Mesenchymal stem cell (in vitro differentiated cells and primary cell): ENCODE measurements at regions not wholly inside any gene's neighbourhood (a gene's known extent, or its start where the extent isn't known, plus 50 kb on each side); places are given as distances from the start of the nearest gene placed in this dataset.

ENCODE experiments used
- DNase-seq: peaks from one replicate; pipeline ENCODE4 v3.0.0-alpha.2; 2013
- H2AFZ ChIP-seq: one replicate; pipeline ENCODE4 v1.6.1; 2013; ENCODE audit warnings: low read depth, mild to moderate bottlenecking, control low read depth, inconsistent platforms, low read length, moderate library complexity
- H2AK5ac ChIP-seq: 2 replicates; pipeline ENCODE4 v1.6.1; 2013; ENCODE audit warnings: low read length, moderate library complexity, mild to moderate bottlenecking, inconsistent platforms; ENCODE audit not compliant: severe bottlenecking
- H2BK120ac ChIP-seq: one replicate; pipeline ENCODE4 v1.6.1; 2013; ENCODE audit warnings: low read depth, mild to moderate bottlenecking, inconsistent platforms, low read length, moderate library complexity
- H2BK12ac ChIP-seq, 2 experiments: one replicate each; pipeline ENCODE4 v1.6.1; 2013; ENCODE audit warnings: inconsistent platforms in 2 of 2, low read length in 2 of 2, mild to moderate bottlenecking in 2 of 2, moderate library complexity in 2 of 2, control low read depth in 1 of 2
- H2BK15ac ChIP-seq: one replicate; pipeline ENCODE4 v1.6.1; 2013; ENCODE audit warnings: mild to moderate bottlenecking, low read depth, inconsistent platforms; ENCODE audit not compliant: poor library complexity, severe bottlenecking
- H2BK5ac ChIP-seq: 2 replicates; pipeline ENCODE4 v1.6.1; 2013; ENCODE audit warnings: low read depth, mild to moderate bottlenecking, low read length, control low read depth, inconsistent platforms; ENCODE audit not compliant: poor library complexity, severe bottlenecking
- H3K14ac ChIP-seq, 2 experiments: one replicate each; pipeline ENCODE4 v1.6.1; 2013; ENCODE audit warnings: inconsistent platforms in 2 of 2, low read length in 2 of 2, control low read depth in 1 of 2, mild to moderate bottlenecking in 1 of 2, moderate library complexity in 1 of 2
- H3K18ac ChIP-seq, 2 experiments: one replicate each; pipeline ENCODE4 v1.6.1; 2013; ENCODE audit warnings: inconsistent platforms in 2 of 2, low read length in 2 of 2, control low read depth in 1 of 2, low read depth in 1 of 2, mild to moderate bottlenecking in 1 of 2
- H3K23ac ChIP-seq, 2 experiments: one replicate each; pipeline ENCODE4 v1.6.1; 2013; ENCODE audit warnings: inconsistent platforms in 2 of 2, low read length in 2 of 2, mild to moderate bottlenecking in 2 of 2, moderate library complexity in 2 of 2, control low read depth in 1 of 2
- H3K27ac ChIP-seq: 2 replicates; pipeline ENCODE4 v1.5.1; 2013; ENCODE audit warnings: mild to moderate bottlenecking, moderate library complexity, low read length, control low read depth, inconsistent platforms; ENCODE audit not compliant: poor library complexity, severe bottlenecking
- H3K27me3 ChIP-seq, 2 experiments: 2 replicates each; pipeline versions ENCODE4 v1.6.1 to v1.7.0; 2013; ENCODE audit warnings: low read length in 2 of 2, mild to moderate bottlenecking in 2 of 2, moderate library complexity in 2 of 2, control low read depth in 1 of 2, inconsistent platforms in 1 of 2; ENCODE audit not compliant: control insufficient read depth in 1 of 2, insufficient read depth in 1 of 2
- H3K36me3 ChIP-seq, 2 experiments: 2 replicates each; pipeline versions ENCODE4 v1.6.1 to v1.7.0; 2013; ENCODE audit warnings: low read length in 2 of 2, control low read depth in 1 of 2, inconsistent platforms in 1 of 2, low read depth in 1 of 2, mild to moderate bottlenecking in 1 of 2; ENCODE audit not compliant: insufficient read depth in 2 of 2, control insufficient read depth in 1 of 2
- H3K4ac ChIP-seq, 2 experiments: one replicate each; pipeline ENCODE4 v1.6.1; 2013; ENCODE audit warnings: inconsistent platforms in 2 of 2, low read length in 2 of 2, mild to moderate bottlenecking in 2 of 2, moderate library complexity in 2 of 2, control low read depth in 1 of 2, low read depth in 1 of 2
- H3K4me1 ChIP-seq: 2 replicates; pipeline ENCODE4 v1.6.1; 2013; ENCODE audit warnings: low read depth, low read length, control low read depth; ENCODE audit not compliant: control insufficient read depth, insufficient read depth
- H3K4me2 ChIP-seq: 2 replicates; pipeline ENCODE4 v1.6.1; 2013; ENCODE audit warnings: low read length, mild to moderate bottlenecking, inconsistent platforms; ENCODE audit not compliant: poor library complexity, severe bottlenecking
- H3K4me3 ChIP-seq, 2 experiments: 2 replicates each; pipeline versions ENCODE4 v1.5.1 to v1.7.0; 2013; ENCODE audit warnings: low read length in 2 of 2, mild to moderate bottlenecking in 2 of 2, control low read depth in 1 of 2, low read depth in 1 of 2; ENCODE audit not compliant: insufficient read depth in 1 of 2
- H3K79me1 ChIP-seq: replicated peaks from 2 replicates; pipeline ENCODE4 v1.6.1; 2013; ENCODE audit warnings: mild to moderate bottlenecking, control low read depth, low read length, inconsistent platforms; ENCODE audit not compliant: poor library complexity, severe bottlenecking
- H3K9ac ChIP-seq: 2 replicates; pipeline ENCODE4 v1.7.0; 2013; ENCODE audit warnings: mild to moderate bottlenecking, low read length, moderate library complexity
- H3K9me3 ChIP-seq: 2 replicates; pipeline ENCODE4 v1.7.0; 2013; ENCODE audit warnings: mild to moderate bottlenecking, low read length; ENCODE audit not compliant: control insufficient read depth
- H4K8ac ChIP-seq: one replicate; pipeline ENCODE4 v1.6.1; 2013; ENCODE audit warnings: inconsistent platforms, mild to moderate bottlenecking, low read length, moderate library complexity
- H4K91ac ChIP-seq: one replicate; pipeline ENCODE4 v1.6.1; 2013; ENCODE audit warnings: mild to moderate bottlenecking, low read length, inconsistent platforms
- WGBS: methylation state at CpG from one replicate; pipeline ENCODE4 v1.1.7; 2013; ENCODE audit warnings: mixed read lengths; 5-methylcytosine and 5-hydroxymethylcytosine counted together

GRCh38 chr5:152107220-152107619 is 182.6 kb upstream of the GLRA1 start:
- Histone ChIP-seq H3K23ac (no peak overlapping the region), H2BK15ac (no peak overlapping the region), H3K9ac (no peak overlapping the region), H3K27me3 (no peaks in the 10 kb centered on the region), H3K4me2 (no peak overlapping the region), H3K79me1 (no peaks in the 10 kb centered on the region), H3K4me1 (no peaks in the 10 kb centered on the region), H3K14ac (no peak overlapping the region), H3K9me3 (no peaks in the 10 kb centered on the region), H3K27ac (no peak overlapping the region), H2AFZ (no peak overlapping the region), H3K4ac (no peak overlapping the region), H2BK120ac (no peak overlapping the region), H3K18ac (no peak overlapping the region), H4K8ac (no peak overlapping the region), H3K36me3 (no peaks in the 10 kb centered on the region), H2AK5ac (no peak overlapping the region), H2BK5ac (no peak overlapping the region), H2BK12ac (no peak overlapping the region), H3K4me3 (no peak overlapping the region), H4K91ac (no peak overlapping the region)
- DNase-seq: no peak
- WGBS: 27% methylated on average over 3 of the region's 3 CpGs

- DNase-seq: no peak
- 75% methylated on average over 2 of the region's 2 CpGs for WGBS
- H3K23ac ChIP-seq: no peak overlapping the region
Measured at GRCh38 chr5:152106571-152106970, 181.9 kb upstream of the GLRA1 start.

GRCh38 chr5:152105085-152105484 is 180.4 kb upstream of the GLRA1 start:
- 71% methylated on average over 1 of the region's 2 CpGs for WGBS
- Histone ChIP-seq H3K23ac (no peak overlapping the region), H3K14ac (no peak overlapping the region), H3K4me2 (no peak overlapping the region), H3K36me3 (no peaks in the 10 kb centered on the region), H2BK12ac (no peak overlapping the region), H4K91ac (no peak overlapping the region), H3K9ac (no peak overlapping the region), H3K4me1 (no peaks in the 10 kb centered on the region), H2BK120ac (no peak overlapping the region), H4K8ac (no peak overlapping the region), H3K9me3 (no peaks in the 10 kb centered on the region), H3K4ac (no peak overlapping the region), H2AK5ac (no peak overlapping the region), H2BK5ac (no peak overlapping the region), H3K79me1 (no peaks in the 10 kb centered on the region), H2BK15ac (no peak overlapping the region), H2AFZ (no peak overlapping the region), H3K18ac (no peak overlapping the region), H3K27me3 (no peaks in the 10 kb centered on the region), H3K27ac (no peak overlapping the region), H3K4me3 (no peak overlapping the region)
- DNase-seq: no peak

More at GRCh38 chr5:152106571-152106970, 181.9 kb upstream of the GLRA1 start:
- no peak overlapping the region for H4K8ac ChIP-seq
- no peak overlapping the region for H2BK15ac ChIP-seq
- H3K18ac ChIP-seq: no peak overlapping the region
- H3K4ac ChIP-seq: no peak overlapping the region
- no peaks in the 10 kb centered on the region for H3K9me3 ChIP-seq
- H3K4me3 ChIP-seq: no peak overlapping the region
- H3K9ac ChIP-seq: no peak overlapping the region
- no peak overlapping the region for H3K4me2 ChIP-seq
- no peaks in the 10 kb centered on the region for H3K27me3 ChIP-seq
- H4K91ac ChIP-seq: no peak overlapping the region
- no peaks in the 10 kb centered on the region for H3K36me3 ChIP-seq
- no peak overlapping the region for H3K14ac ChIP-seq
- H2AK5ac ChIP-seq: no peak overlapping the region
- H3K27ac ChIP-seq: no peak overlapping the region
- H2BK5ac ChIP-seq: no peak overlapping the region
- H3K4me1 ChIP-seq: no peaks in the 10 kb centered on the region
- H2BK120ac ChIP-seq: no peak overlapping the region
- no peak overlapping the region for H2AFZ ChIP-seq
- H2BK12ac ChIP-seq: no peak overlapping the region
- no peaks in the 10 kb centered on the region for H3K79me1 ChIP-seq

- H3K36me3 ChIP-seq: no peaks in the 10 kb centered on the region
- no peak overlapping the region for H3K4ac ChIP-seq
- H3K4me1 ChIP-seq: no peaks in the 10 kb centered on the region
- H3K14ac ChIP-seq: no peak overlapping the region
- H2AK5ac ChIP-seq: no peak overlapping the region
- no peak overlapping the region for H2BK120ac ChIP-seq
- no peak overlapping the region for H3K23ac ChIP-seq
- WGBS: 73% methylated on average over 2 of the region's 3 CpGs
- no peak overlapping the region for H3K4me3 ChIP-seq
- no peak overlapping the region for H2BK15ac ChIP-seq
- H3K18ac ChIP-seq: no peak overlapping the region
- no peak overlapping the region for H2BK12ac ChIP-seq
- H4K91ac ChIP-seq: no peak overlapping the region
- no peak for DNase-seq
- no peak overlapping the region for H4K8ac ChIP-seq
- H2BK5ac ChIP-seq: no peak overlapping the region
- H3K27ac ChIP-seq: no peak overlapping the region
- no peaks in the 10 kb centered on the region for H3K9me3 ChIP-seq
- H3K27me3 ChIP-seq: no peaks in the 10 kb centered on the region
- H2AFZ ChIP-seq: no peak overlapping the region
- no peak overlapping the region for H3K9ac ChIP-seq
- H3K4me2 ChIP-seq: no peak overlapping the region
- no peaks in the 10 kb centered on the region for H3K79me1 ChIP-seq
Measured at GRCh38 chr5:152104211-152104610, 179.6 kb upstream of the GLRA1 start.
